H9 (cell line): ENCODE measurements at regions not wholly inside any gene's neighbourhood (a gene's known extent, or its start where the extent isn't known, plus 50 kb on each side); places are given as distances from the start of the nearest gene placed in this dataset.
A peak's percentile ranks its signal among the peaks of the same experiment; 100 is the strongest.

Source experiments
- DNase-seq: peaks from one replicate; pipeline ENCODE4 v3.0.0-alpha.2; 2017
- H2AFZ ChIP-seq: one replicate; pipeline ENCODE4 v1.6.1; 2013; ENCODE audit warnings: mild to moderate bottlenecking, low read length, control low read depth, moderate library complexity
- H2AK5ac ChIP-seq: 2 replicates; pipeline ENCODE4 v1.6.1; 2013; ENCODE audit warnings: low read length, control low read depth, mixed read lengths; ENCODE audit not compliant: insufficient read length
- H2BK120ac ChIP-seq: one replicate; pipeline ENCODE4 v1.6.1; 2013; ENCODE audit warnings: low read depth, mild to moderate bottlenecking, low read length, control low read depth, inconsistent platforms; ENCODE audit not compliant: poor library complexity, severe bottlenecking
- H2BK12ac ChIP-seq: 2 replicates; pipeline ENCODE4 v1.6.1; 2013; ENCODE audit warnings: low read length, control low read depth, mixed read lengths, low read depth; ENCODE audit not compliant: insufficient read length
- H2BK15ac ChIP-seq: 2 replicates; pipeline ENCODE4 v1.6.1; 2013; ENCODE audit warnings: low read depth, low read length, control low read depth
- H2BK20ac ChIP-seq: one replicate; pipeline ENCODE4 v1.6.1; 2013; ENCODE audit warnings: low read depth, mild to moderate bottlenecking, low read length, control low read depth, inconsistent platforms; ENCODE audit not compliant: poor library complexity, severe bottlenecking
- H2BK5ac ChIP-seq: 2 replicates; pipeline ENCODE4 v1.6.1; 2013; ENCODE audit warnings: low read length, control low read depth, mixed read lengths; ENCODE audit not compliant: insufficient read length
- H3K14ac ChIP-seq: 2 replicates; pipeline ENCODE4 v1.6.1; 2013; ENCODE audit warnings: low read length, control low read depth; ENCODE audit not compliant: insufficient read depth
- H3K18ac ChIP-seq: 2 replicates; pipeline ENCODE4 v1.6.1; 2013; ENCODE audit warnings: low read depth, mild to moderate bottlenecking, mixed read lengths, low read length, control low read depth; ENCODE audit not compliant: insufficient read length
- H3K23ac ChIP-seq: 2 replicates; pipeline ENCODE4 v1.6.1; 2013; ENCODE audit warnings: low read length, control low read depth, mixed read lengths, low read depth; ENCODE audit not compliant: insufficient read length
- H3K23me2 ChIP-seq: 2 replicates; pipeline ENCODE4 v1.6.1; 2013; ENCODE audit warnings: low read depth, mild to moderate bottlenecking, mixed read lengths, low read length, control low read depth; ENCODE audit not compliant: insufficient read length, poor library complexity, severe bottlenecking
- H3K27ac ChIP-seq: 2 replicates; pipeline ENCODE4 v1.5.1; 2013; ENCODE audit warnings: low read length, control low read depth, mixed read lengths, low read depth; ENCODE audit not compliant: insufficient read length
- H3K27me3 ChIP-seq: 2 replicates; pipeline ENCODE4 v1.6.1; 2013; ENCODE audit warnings: low read length, control low read depth, inconsistent platforms; ENCODE audit not compliant: insufficient read depth
- H3K4ac ChIP-seq: 2 replicates; pipeline ENCODE4 v1.6.1; 2013; ENCODE audit warnings: low read depth, mild to moderate bottlenecking, control low read depth, inconsistent platforms, low read length, moderate library complexity
- H3K4me1 ChIP-seq: 2 replicates; pipeline ENCODE4 v1.6.1; 2013; ENCODE audit warnings: low read length, control low read depth, inconsistent platforms; ENCODE audit not compliant: insufficient read depth
- H3K4me2 ChIP-seq: 2 replicates; pipeline ENCODE4 v1.6.1; 2013; ENCODE audit warnings: low read length, control low read depth, mixed read lengths; ENCODE audit not compliant: insufficient read length, insufficient read depth
- H3K56ac ChIP-seq: 2 replicates; pipeline ENCODE4 v1.6.1; 2013; ENCODE audit warnings: low read depth, mild to moderate bottlenecking, mixed read lengths, low read length, control low read depth; ENCODE audit not compliant: insufficient read length
- H3K79me1 ChIP-seq: 2 replicates; pipeline ENCODE4 v1.6.1; 2013; ENCODE audit warnings: low read depth, mild to moderate bottlenecking, moderate library complexity, low read length, control low read depth, inconsistent platforms; ENCODE audit not compliant: insufficient read depth, poor library complexity, severe bottlenecking
- H3K79me2 ChIP-seq: 2 replicates; pipeline ENCODE4 v1.6.1; 2013; ENCODE audit warnings: low read length, control low read depth, inconsistent platforms; ENCODE audit not compliant: insufficient read depth
- H3K9ac ChIP-seq: 2 replicates; pipeline ENCODE4 v1.6.1; 2013; ENCODE audit warnings: low read length, control low read depth, mixed read lengths; ENCODE audit not compliant: insufficient read length; ENCODE audit errors: extremely low read depth
- H3K9me3 ChIP-seq: one replicate; pipeline ENCODE4 v1.6.1; 2013; ENCODE audit warnings: low read depth, low read length, inconsistent platforms; ENCODE audit not compliant: control insufficient read depth
- H3T11ph ChIP-seq: one replicate; pipeline ENCODE4 v1.6.1; 2013; ENCODE audit warnings: mild to moderate bottlenecking, low read length, control low read depth, inconsistent platforms
- H4K20me1 ChIP-seq: one replicate; pipeline ENCODE4 v1.6.1; 2013; ENCODE audit not compliant: control insufficient read depth, insufficient read length, insufficient read depth
- H4K5ac ChIP-seq: 2 replicates; pipeline ENCODE4 v1.6.1; 2013; ENCODE audit warnings: low read depth, mild to moderate bottlenecking, mixed read lengths, low read length, control low read depth; ENCODE audit not compliant: insufficient read length
- H4K8ac ChIP-seq: replicated peaks from 2 replicates; pipeline ENCODE4 v1.6.1; 2013; ENCODE audit warnings: low read length, control low read depth, mixed read lengths, low read depth; ENCODE audit not compliant: insufficient read length
- H4K91ac ChIP-seq: 2 replicates; pipeline ENCODE4 v1.6.1; 2013; ENCODE audit warnings: low read depth, mild to moderate bottlenecking, moderate library complexity, mixed read lengths, low read length, control low read depth; ENCODE audit not compliant: insufficient read length
- H3K27ac Mint-ChIP-seq, 3 experiments: 2 replicates in 2 of 3; 3 replicates in 1 of 3; pipeline ENCODE4 v1.8.0; 2020 to 2021; ENCODE audit warnings: mixed read lengths in 3 of 3, mild to moderate bottlenecking in 1 of 3, moderate library complexity in 1 of 3
- H3K27me3 Mint-ChIP-seq: 2 replicates; pipeline ENCODE4 v1.8.0; 2021; ENCODE audit warnings: low read depth, mild to moderate bottlenecking, moderate library complexity, mixed read lengths
- H3K36me3 Mint-ChIP-seq, 3 experiments: 2 replicates in 2 of 3; 3 replicates in 1 of 3; pipeline ENCODE4 v1.8.0; 2020 to 2021; ENCODE audit warnings: low read depth in 3 of 3, mixed read lengths in 3 of 3; ENCODE audit not compliant: insufficient read depth in 1 of 3
- H3K4me1 Mint-ChIP-seq, 2 experiments: 2 replicates each; pipeline ENCODE4 v1.8.0; 2020; ENCODE audit warnings: mixed read lengths in 2 of 2
- H3K4me3 Mint-ChIP-seq, 2 experiments: 2 replicates in 1 of 2; 3 replicates in 1 of 2; pipeline ENCODE4 v1.8.0; 2020 to 2021; ENCODE audit warnings: mild to moderate bottlenecking in 2 of 2, mixed read lengths in 2 of 2, moderate library complexity in 1 of 2
- H3K9me3 Mint-ChIP-seq, 2 experiments: 2 replicates in 1 of 2; 3 replicates in 1 of 2; pipeline ENCODE4 v1.8.0; 2020; ENCODE audit warnings: mild to moderate bottlenecking in 2 of 2, mixed read lengths in 2 of 2, moderate library complexity in 1 of 2
- WGBS: extraction: QIAGEN DNeasy Blood & Tissue Kit; methylation state at CpG from one replicate; pipeline ENCODE4 v1.1.7; 2013; ENCODE audit warnings: missing lambda C conversion rate, low lambda C conversion rate, mixed read lengths; ENCODE audit not compliant: insufficient read length; ENCODE audit errors: extremely low coverage; 5-methylcytosine and 5-hydroxymethylcytosine counted together
- TF ChIP-seq, protein P1 (sequence below): fragments of 200-600 bp; sonication (generic); conservative IDR thresholded peaks from 3 replicates; pipeline ENCODE4 v1.8.0; 2021; ENCODE audit warnings: antibody characterized with exemption, mild to moderate bottlenecking

DNA sequence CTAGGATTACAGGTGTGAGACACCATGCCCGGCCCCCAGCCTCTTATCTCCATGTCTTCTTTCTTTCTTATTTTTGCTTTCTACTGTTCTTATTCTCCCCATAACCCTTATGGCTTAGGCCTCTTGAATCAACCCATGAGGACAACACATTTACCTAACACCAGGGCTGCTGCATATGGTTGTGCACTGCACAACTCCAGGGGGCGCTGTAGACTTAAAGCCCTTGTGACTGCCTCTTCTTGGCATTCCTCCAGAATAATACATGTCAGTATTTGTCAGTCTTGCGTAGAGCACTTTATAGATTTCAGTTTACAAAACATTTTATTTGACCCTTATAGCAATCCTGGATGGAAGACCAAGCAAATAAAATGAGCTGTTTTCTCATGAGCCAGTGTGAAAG lies 225.0 kb upstream of the SALL1 start:
- H3K56ac ChIP-seq, result no peak overlapping the region
- no peaks in the 10 kb centered on the region for H3K79me2 ChIP-seq
- no peak for DNase-seq
- H2AFZ ChIP-seq, result no peak overlapping the region
- no peaks in the 10 kb centered on the region for H3K27me3 ChIP-seq
- Mint-ChIP-seq H3K9me3 (no peaks in the 10 kb centered on the region), H3K27me3 (no peaks in the 10 kb centered on the region), H3K27ac (no peak overlapping the region; a peak in 1 of 7 replicates), H3K4me3 (no peak overlapping the region), H3K36me3 (peaks cover 0 to 5% (median 0%) of the 10 kb centered on the region in 3 experiments; a peak in 2 of 7 replicates), H3K4me1 (peaks cover 4 to 9% of the 10 kb centered on the region in 2 experiments; a peak in 1 of 4 replicates)
- no CpG with 5 or more reads among the region's 3 CpGs for WGBS
- no peak overlapping the region for H3K4ac ChIP-seq
- no peaks in the 10 kb centered on the region for H3K79me1 ChIP-seq
- no peaks in the 10 kb centered on the region for H3K23me2 ChIP-seq
- H4K91ac ChIP-seq, result no peak overlapping the region
- no peaks in the 10 kb centered on the region for H3K4me1 ChIP-seq
- H2BK12ac ChIP-seq, result no peak overlapping the region
- H3T11ph ChIP-seq, result no peak overlapping the region
- TF ChIP-seq, protein P1, sequence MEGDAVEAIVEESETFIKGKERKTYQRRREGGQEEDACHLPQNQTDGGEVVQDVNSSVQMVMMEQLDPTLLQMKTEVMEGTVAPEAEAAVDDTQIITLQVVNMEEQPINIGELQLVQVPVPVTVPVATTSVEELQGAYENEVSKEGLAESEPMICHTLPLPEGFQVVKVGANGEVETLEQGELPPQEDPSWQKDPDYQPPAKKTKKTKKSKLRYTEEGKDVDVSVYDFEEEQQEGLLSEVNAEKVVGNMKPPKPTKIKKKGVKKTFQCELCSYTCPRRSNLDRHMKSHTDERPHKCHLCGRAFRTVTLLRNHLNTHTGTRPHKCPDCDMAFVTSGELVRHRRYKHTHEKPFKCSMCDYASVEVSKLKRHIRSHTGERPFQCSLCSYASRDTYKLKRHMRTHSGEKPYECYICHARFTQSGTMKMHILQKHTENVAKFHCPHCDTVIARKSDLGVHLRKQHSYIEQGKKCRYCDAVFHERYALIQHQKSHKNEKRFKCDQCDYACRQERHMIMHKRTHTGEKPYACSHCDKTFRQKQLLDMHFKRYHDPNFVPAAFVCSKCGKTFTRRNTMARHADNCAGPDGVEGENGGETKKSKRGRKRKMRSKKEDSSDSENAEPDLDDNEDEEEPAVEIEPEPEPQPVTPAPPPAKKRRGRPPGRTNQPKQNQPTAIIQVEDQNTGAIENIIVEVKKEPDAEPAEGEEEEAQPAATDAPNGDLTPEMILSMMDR, result peak; percentile 60
- no peak overlapping the region for H3K14ac ChIP-seq
- H2BK120ac ChIP-seq, result no peak overlapping the region
- H4K5ac ChIP-seq, result no peak overlapping the region
- no peak overlapping the region for H2BK15ac ChIP-seq
- H4K20me1 ChIP-seq, result no peaks in the 10 kb centered on the region
- H2BK5ac ChIP-seq, result no peak overlapping the region
- H4K8ac ChIP-seq, result no peak overlapping the region
- H3K4me2 ChIP-seq, result no peak overlapping the region
- no peak overlapping the region for H3K18ac ChIP-seq
- H3K9ac ChIP-seq, result no peak overlapping the region
- H3K23ac ChIP-seq, result no peak overlapping the region
- H3K9me3 ChIP-seq, result no peaks in the 10 kb centered on the region
- H2AK5ac ChIP-seq, result no peak overlapping the region
- no peak overlapping the region for H2BK20ac ChIP-seq
- H3K27ac ChIP-seq, result no peak overlapping the region
